OCI-LY3 (cell line): ENCODE measurements at regions not wholly inside any gene's neighbourhood (a gene's known extent, or its start where the extent isn't known, plus 50 kb on each side); places are given as distances from the start of the nearest gene placed in this dataset.

Source experiments
- CTCF ChIP-seq: fragments of 200-600, 300-600 bp; sonication (generic); IDR thresholded peaks from 2 replicates; pipeline ENCODE4 v1.5.1; 2014; ENCODE audit warnings: antibody characterized with exemption, low read length, low read depth
- EZH2phosphoT487 ChIP-seq: fragments of 200-600 bp; shearing (Covaris generic); IDR thresholded peaks from 2 replicates; pipeline ENCODE4 v1.6.1; 2018; ENCODE audit warnings: antibody characterized with exemption, mixed run types, low read depth

DNA sequence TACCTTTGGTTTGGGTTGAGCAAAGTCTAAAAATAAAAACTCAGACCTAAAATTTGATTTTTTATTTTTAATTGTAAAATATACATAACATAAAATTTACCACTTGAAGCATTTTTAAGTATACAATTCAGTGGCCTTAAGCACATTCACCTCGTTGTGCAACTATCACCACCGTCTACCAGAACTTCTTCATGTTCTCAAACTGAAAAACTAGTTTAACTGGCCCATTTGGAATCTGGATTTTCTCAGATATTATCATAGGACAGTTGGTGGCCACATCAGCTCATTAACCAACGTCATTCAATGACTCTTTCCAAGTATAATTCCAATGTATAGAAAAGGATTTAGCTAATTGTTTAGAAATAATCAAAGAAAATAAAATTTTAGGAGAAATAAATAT lies 319.3 kb downstream of the TLE1 start:
- no peak for TF ChIP-seq CTCF
- no peak for TF ChIP-seq EZH2phosphoT487
